Putamen (tissue), 1 donor: ENCODE measurements at regions not wholly inside any gene's neighbourhood (a gene's known extent, or its start where the extent isn't known, plus 50 kb on each side); places are given as distances from the start of the nearest gene placed in this dataset.
"Not testable (repeated sequence)": the region's sequence is repeated elsewhere in the genome, so short reads cannot be mapped to it uniquely, and the experiment has no call there.

Experiments used
- DNase-seq: peaks from one replicate; pipeline ENCODE4 v3.0.0-alpha.2; 2016; ENCODE audit warnings: low spot score

GRCh38 chr11:50247309-50247874 lies 214.7 kb downstream of the OR4C45 start:
- no peak for DNase-seq

DNA sequence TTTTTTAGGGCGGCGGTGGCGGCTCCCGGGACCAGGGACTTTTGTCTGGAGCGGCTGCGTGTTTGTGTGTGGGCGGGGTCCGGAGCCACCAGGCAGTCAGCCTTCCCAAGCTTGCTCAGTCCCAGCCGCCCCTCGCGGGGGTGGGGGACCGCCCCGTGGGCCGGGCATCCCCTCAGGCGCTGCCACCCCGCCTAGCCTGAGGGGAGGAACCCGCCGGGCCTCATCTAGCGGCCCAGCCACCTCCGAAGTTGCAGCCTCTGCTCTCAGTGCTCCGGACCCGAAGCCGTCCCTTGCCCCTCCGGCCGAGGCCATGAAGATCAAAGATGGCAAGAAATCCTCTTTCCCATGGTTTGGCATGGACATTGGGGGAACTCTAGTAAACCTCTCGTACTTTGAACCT lies 235.2 kb downstream of the OR4C45 start:
- no peak for DNase-seq

DNA sequence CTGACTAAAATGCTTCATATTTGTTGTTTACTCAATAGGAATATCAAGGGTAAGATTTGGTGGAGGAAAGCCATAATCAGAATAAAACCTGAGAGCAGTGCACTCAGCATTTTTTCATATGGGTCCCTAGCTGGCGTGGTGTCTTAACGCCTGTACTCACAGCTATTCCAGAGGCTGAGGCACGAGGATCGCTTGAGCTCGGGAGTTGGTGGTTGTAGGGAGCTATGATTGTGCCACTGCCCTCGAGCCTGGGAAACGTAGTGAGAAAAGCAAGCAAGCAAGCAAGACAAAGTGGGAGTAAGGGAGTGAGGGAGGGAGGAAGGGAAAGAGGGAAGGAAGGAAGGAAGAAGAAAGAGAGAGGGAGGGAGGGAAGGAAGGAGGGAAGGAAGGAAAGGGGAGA lies 242.5 kb downstream of the OR4C45 start:
- no peak for DNase-seq

DNA sequence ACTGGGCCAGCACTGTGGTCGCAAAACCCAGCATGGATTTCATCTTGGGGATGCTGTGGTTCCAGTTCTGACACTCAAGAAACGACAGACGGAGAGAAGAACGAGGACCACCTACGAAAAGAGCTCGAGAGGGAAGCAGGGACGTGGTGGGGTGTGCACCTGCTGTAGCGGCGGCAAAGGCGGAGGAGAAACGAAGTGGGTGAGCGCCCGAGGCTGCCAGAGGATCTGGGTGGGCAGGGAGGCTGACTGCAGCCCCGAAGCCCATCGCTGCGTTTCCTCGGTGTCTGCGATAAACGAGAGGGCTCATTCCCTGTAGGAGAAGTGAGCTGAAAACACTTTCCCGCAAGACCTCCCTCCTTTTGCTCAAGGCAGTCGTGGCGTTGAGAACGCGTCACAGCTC lies 246.1 kb downstream of the OR4C45 start:
- DNase-seq, result no peak

DNA sequence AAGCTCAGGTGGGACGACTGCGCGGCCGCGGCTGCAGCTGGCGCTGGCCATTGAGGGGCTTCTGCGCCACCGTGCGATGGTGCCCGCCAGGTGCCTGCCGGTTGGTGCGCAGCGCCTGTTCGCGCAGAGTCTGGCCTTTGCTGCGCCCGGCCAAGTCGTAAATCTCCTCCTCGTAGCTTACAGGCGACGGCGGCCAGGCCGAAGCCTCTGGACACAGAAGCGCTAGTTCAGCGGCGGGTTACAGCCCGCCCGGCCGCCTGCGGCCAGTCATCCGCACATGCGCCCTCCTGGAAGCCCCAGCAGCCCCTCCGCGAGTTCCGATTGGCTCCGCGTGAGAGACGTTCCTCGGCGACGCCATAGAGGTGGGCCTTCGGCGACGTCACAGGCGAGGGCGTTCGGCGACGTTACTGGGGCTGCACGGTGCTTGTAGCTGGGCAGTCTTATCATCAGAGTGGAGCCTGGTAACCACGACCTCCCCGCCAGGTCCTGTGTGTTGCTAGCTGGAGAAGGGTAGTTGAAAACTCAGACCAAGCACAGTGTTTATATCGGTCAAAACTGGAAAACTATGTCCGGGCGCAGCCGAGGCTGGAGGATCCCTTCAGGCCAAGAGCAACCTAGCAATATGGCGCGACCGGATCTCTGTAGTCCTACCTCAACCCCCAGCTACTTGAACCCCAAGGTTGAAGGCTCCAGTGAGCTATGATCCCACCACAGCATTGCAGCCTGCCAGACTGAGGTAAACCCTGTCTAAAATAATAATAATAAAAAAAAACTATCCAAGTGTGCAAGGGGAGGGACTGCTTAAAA lies 265.7 kb downstream of the OR4C45 start:
- no peak for DNase-seq

DNA sequence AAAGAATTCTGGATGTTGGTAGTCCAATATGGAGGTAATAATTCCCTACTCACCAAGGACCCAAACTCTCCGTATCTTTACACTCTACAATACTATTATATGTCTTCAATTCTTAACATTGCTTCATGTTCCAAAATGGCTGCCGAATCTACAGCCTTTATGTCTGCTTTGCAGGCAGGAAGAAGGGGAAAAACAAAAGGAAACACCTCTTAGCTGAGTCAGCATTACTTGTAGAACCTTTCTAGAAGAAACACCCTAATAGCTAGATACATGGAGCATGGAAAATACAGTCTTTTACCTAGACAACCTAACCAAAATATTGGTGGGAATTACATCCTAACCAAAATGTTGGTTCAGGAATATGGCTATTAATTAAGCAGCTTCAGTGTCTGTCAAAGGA lies 298.0 kb downstream of the OR4C45 start:
- not testable (repeated sequence) for DNase-seq

DNA sequence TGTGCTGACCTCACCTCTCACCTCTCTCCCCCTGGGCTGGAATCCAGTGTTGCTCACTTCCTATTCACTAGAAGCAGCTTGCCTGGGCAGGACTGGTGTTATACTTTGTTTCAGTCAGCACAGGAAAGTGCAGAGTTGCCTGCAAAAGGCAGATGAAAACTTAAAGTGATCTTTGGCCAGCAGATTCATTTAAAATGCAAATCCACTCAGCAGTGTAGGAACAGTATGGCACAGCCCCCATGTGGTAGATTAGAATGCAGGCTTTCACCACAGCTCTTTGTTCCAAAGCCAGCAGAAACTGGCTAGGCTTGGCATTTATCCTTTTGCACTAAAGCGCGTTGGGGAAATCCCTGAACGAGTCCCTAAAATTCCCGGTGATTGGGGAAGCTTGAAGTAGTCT lies 301.2 kb downstream of the OR4C45 start:
- DNase-seq, result no peak

DNA sequence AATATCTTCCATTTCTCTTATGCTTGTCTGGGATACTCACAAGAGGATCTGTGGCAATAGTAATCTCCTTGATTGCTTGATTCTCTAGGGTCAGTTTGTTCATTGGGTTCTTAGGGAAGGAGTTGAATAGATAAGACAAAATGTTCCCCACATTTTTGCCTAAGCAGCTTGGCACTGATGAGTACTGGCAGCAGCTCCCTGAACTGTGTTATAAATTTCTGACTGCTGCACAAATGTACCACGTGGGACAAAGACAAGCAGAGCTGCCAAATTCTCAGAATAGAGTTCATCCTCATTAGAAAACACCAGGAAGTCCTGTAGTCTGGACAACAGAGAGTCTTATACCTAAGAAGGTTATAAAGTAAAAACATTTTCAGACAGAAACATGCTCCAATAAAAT lies 304.8 kb downstream of the OR4C45 start:
- DNase-seq, result not testable (repeated sequence)

DNA sequence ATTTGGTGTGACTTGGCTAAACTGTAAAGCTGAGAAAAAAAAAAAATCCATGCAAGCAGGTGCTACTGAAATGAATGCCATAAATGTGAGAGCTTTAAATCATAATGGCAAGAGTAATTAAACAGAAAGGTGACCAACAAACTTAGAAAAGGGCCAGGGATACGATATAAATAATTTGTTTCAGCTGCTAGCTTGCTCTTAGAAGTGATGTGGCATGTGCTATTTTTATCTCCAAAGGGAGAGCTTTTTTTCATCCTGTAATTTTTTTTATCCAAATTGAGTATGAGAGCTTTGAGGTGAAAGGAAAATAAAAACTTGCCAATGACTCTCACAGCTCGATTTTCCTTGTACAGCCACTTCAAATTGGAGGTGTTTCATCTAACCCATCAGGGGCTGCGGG lies 315.3 kb downstream of the OR4C45 start:
- not testable (repeated sequence) for DNase-seq

DNA sequence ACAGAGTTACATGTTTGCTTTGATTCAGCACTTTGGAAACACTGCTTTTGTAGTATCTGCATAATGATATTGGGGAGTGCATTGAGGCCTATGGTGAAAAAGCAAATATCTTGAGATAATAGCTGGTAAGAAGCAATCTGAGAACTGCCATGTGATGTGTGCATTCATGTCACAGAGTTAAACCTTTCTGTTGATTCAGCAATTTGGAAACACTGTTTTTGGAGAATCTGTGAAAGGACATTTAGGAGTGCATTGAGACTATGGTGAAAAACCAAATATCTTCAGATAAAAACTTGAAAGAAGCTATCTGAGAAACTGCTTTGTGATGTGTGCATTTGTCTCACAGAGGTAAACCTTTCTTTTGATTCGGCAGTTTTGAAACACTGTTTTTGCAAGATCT lies 346.8 kb downstream of the OR4C45 start:
- no peak for DNase-seq

- no peak for DNase-seq
Observed at GRCh38 chr11:50394017-50394416, 361.3 kb downstream of the OR4C45 start.

DNA sequence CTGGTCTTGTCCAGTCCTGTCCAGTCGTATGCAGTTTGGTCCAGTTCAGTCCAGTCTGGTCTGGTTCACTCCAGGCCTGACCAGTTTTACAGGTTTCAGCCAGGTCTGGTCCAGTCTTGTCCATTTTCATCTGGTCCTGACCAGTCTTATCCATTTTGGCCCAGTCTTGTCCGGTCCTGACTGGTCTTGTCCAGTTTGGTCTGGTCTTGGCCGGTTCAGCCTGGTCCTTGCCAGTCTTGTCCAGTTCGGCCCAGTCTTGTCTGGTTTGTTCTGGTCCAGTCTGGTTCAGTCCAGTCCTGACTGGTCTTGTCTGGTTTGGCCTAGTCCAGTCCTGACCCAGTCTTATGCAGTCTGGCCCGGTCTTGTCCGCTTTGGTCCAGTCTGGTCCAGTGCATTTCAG lies 380.2 kb downstream of the OR4C45 start:
- no peak for DNase-seq

DNA sequence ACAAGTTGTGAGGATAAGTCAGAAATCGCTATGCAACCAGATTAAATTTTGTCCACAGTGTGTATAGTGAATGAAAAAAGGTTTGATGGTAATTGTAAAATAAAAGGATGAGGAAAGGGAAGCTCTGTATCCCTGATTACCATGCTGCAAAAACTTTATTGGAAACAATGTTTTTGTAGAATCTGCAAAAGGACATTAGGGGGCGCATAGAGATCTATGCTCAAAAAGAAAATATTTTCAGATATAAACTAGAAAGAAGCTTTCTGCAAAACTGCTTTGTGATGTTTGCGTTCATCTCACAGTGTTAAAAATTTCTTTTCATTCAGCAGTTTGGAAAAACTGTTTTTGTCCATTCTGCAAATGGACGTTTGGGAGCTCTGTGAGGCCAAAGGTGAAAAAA lies 390.5 kb downstream of the OR4C45 start:
- DNase-seq, result no peak
